Uterus (tissue), 3 donors: ENCODE measurements at regions not wholly inside any gene's neighbourhood (a gene's known extent, or its start where the extent isn't known, plus 50 kb on each side); places are given as distances from the start of the nearest gene placed in this dataset.
A peak's percentile ranks its signal among the peaks of the same experiment; 100 is the strongest.

Source experiments
- DNase-seq, 2 donors: peaks; one replicate each; pipeline ENCODE4 v3.0.0-alpha.2; 2019 to 2020
- H3K27ac ChIP-seq, 2 donors: fragments of 200-600 bp; sonication (generic); 1 replicate in 1 of 2; 2 replicates in 1 of 2; pipeline ENCODE4 v1.5.1; 2016 to 2018
- H3K27me3 ChIP-seq, 2 donors: fragments of 200-600 bp; sonication (generic); one replicate each; pipeline ENCODE4 v1.5.1; 2018 to 2019; ENCODE audit warnings: control low read depth in 1 of 2
- H3K36me3 ChIP-seq, 2 donors: fragments of 200-600 bp; sonication (generic); one replicate each; pipeline ENCODE4 v1.5.1; 2019; ENCODE audit warnings: control low read depth in 1 of 2
- H3K4me1 ChIP-seq, 2 donors: fragments of 200-600 bp; sonication (generic); one replicate each; pipeline ENCODE4 v1.5.1; 2018 to 2019; ENCODE audit warnings: control low read depth in 1 of 2
- H3K4me3 ChIP-seq, 2 donors: fragments of 200-600 bp; sonication (generic); 1 replicate in 1 of 2; 2 replicates in 1 of 2; pipeline ENCODE4 v1.5.1; 2018 to 2019; ENCODE audit warnings: mild to moderate bottlenecking in 1 of 2
- H3K9me3 ChIP-seq, 2 donors: fragments of 200-600 bp; sonication (generic); one replicate each; pipeline ENCODE4 v1.5.1; 2019; ENCODE audit warnings: control low read depth in 1 of 2
- CTCF ChIP-seq, 4 experiments: fragments of 200-600 bp in 2 of 4; fragments of 450-650 bp in 2 of 4; sonication (generic) in 2 of 4; IDR thresholded peaks; one replicate each; pipeline ENCODE4 v1.5.1; 2016 to 2019; ENCODE audit warnings: antibody characterized with exemption in 4 of 4, mild to moderate bottlenecking in 2 of 4, moderate library complexity in 1 of 4
- POLR2A ChIP-seq, 2 donors: fragments of 450-650 bp; IDR thresholded peaks; one replicate each; pipeline ENCODE4 v1.6.1; 2016; ENCODE audit warnings: antibody characterized with exemption in 2 of 2, mild to moderate bottlenecking in 1 of 2, moderate library complexity in 1 of 2
- intact Hi-C: fragments of 100-400 bp; cut with DNase I; formaldehyde crosslinking; loops from one replicate; pipeline ENCODE4 v1.15.1; 2023; ENCODE audit warnings: low total_unique reads
- donor health status: DM: yes; HTN: yes; CAD: no.

GRCh38 chr1:55585402-55585792, 370.2 kb upstream of the USP24 start:
- TF ChIP-seq CTCF (IDR thresholded peaks at IDR 0.05): no peak
- no peak for TF ChIP-seq POLR2A (IDR thresholded peaks at IDR 0.05)
- Histone ChIP-seq H3K4me3 (no peak overlapping the region), H3K36me3 (no peaks in the 10 kb centered on the region), H3K27ac (peak overlapping the region in 1 of 2 donors; percentile 3), H3K4me1 (peaks cover 0 to 7% of the 10 kb centered on the region in 2 donors), H3K9me3 (no peaks in the 10 kb centered on the region), H3K27me3 (no peaks in the 10 kb centered on the region)
- DNase-seq: no peak
- intact Hi-C loops: no loop called here

- no peak overlapping the region for H3K4me3 ChIP-seq
- H3K36me3 ChIP-seq: no peaks in the 10 kb centered on the region
- H3K4me1 ChIP-seq: peaks cover 0 to 7% of the 10 kb centered on the region in 2 donors
- peak in 1 of 2 donors; percentile 61 for DNase-seq
- intact Hi-C loops: no loop called here
- peak overlapping the region in 1 of 2 donors; percentile 3 for H3K27ac ChIP-seq
- TF ChIP-seq POLR2A (IDR thresholded peaks at IDR 0.05): no peak
- TF ChIP-seq CTCF (IDR thresholded peaks at IDR 0.05): no peak
- H3K9me3 ChIP-seq: no peaks in the 10 kb centered on the region
- no peaks in the 10 kb centered on the region for H3K27me3 ChIP-seq
These were observed 369.6 kb upstream of the USP24 start for GRCh38 chr1:55584526-55585401.

- intact Hi-C loops: no loop called here
- TF ChIP-seq CTCF (IDR thresholded peaks at IDR 0.05) (no peak), POLR2A (IDR thresholded peaks at IDR 0.05) (no peak)
- H3K4me3 ChIP-seq: no peak overlapping the region
- peaks cover 0 to 7% of the 10 kb centered on the region in 2 donors for H3K4me1 ChIP-seq
- H3K9me3 ChIP-seq: no peaks in the 10 kb centered on the region
- H3K27ac ChIP-seq: peak overlapping the region; percentile 81 to 83
- no peaks in the 10 kb centered on the region for H3K36me3 ChIP-seq
- no peaks in the 10 kb centered on the region for H3K27me3 ChIP-seq
- DNase-seq: no peak
These were observed 366.9 kb upstream of the USP24 start for GRCh38 chr1:55582084-55582483.

GRCh38 chr1:55580845-55581332, 365.7 kb upstream of the USP24 start:
- Histone ChIP-seq H3K9me3 (no peaks in the 10 kb centered on the region), H3K36me3 (no peaks in the 10 kb centered on the region), H3K27ac (peak overlapping the region; percentile 81 to 83), H3K4me1 (peaks cover 0 to 7% of the 10 kb centered on the region in 2 donors), H3K27me3 (no peaks in the 10 kb centered on the region), H3K4me3 (no peak overlapping the region)
- TF ChIP-seq POLR2A (IDR thresholded peaks at IDR 0.05) (no peak), CTCF (IDR thresholded peaks at IDR 0.05) (no peak)
- peak in 1 of 2 donors; percentile 77 for DNase-seq
- intact Hi-C loops: no loop called here

- Histone ChIP-seq H3K9me3 (no peaks in the 10 kb centered on the region), H3K27me3 (no peaks in the 10 kb centered on the region), H3K4me3 (no peak overlapping the region), H3K36me3 (no peaks in the 10 kb centered on the region), H3K27ac (peak overlapping the region; percentile 76 to 83), H3K4me1 (peaks cover 0 to 7% of the 10 kb centered on the region in 2 donors)
- DNase-seq: no peak
- intact Hi-C loops: no loop called here
- TF ChIP-seq POLR2A (IDR thresholded peaks at IDR 0.05): no peak
- no peak for TF ChIP-seq CTCF (IDR thresholded peaks at IDR 0.05)
These were observed 364.3 kb upstream of the USP24 start for GRCh38 chr1:55579332-55580001.
